Endodermal cell (in vitro differentiated cells): ENCODE measurements at regions not wholly inside any gene's neighbourhood (a gene's known extent, or its start where the extent isn't known, plus 50 kb on each side); places are given as distances from the start of the nearest gene placed in this dataset.

Experiments used
- DNase-seq: peaks from one replicate; pipeline ENCODE4 v3.0.0-alpha.2; 2017
- H3K27ac ChIP-seq: 2 replicates; pipeline ENCODE4 v1.5.1; 2013; ENCODE audit warnings: mild to moderate bottlenecking, low read depth, low read length, moderate library complexity
- H3K27me3 ChIP-seq: 2 replicates; pipeline ENCODE4 v1.6.1; 2013; ENCODE audit warnings: mild to moderate bottlenecking, low read length, moderate library complexity; ENCODE audit not compliant: insufficient read depth, control insufficient read depth, poor library complexity, severe bottlenecking
- H3K36me3 ChIP-seq: 2 replicates; pipeline ENCODE4 v1.7.0; 2013; ENCODE audit warnings: mild to moderate bottlenecking, low read length, moderate library complexity; ENCODE audit not compliant: control insufficient read depth, insufficient read depth
- H3K4me1 ChIP-seq: one replicate; pipeline ENCODE4 v1.7.0; 2013; ENCODE audit warnings: low read length; ENCODE audit not compliant: control insufficient read depth, insufficient read depth
- H3K4me3 ChIP-seq: 2 replicates; pipeline ENCODE4 v1.5.1; 2013; ENCODE audit warnings: mild to moderate bottlenecking, low read length, moderate library complexity
- H3K9ac ChIP-seq: 2 replicates; pipeline ENCODE4 v1.6.1; 2013; ENCODE audit warnings: mild to moderate bottlenecking, low read length, moderate library complexity; ENCODE audit not compliant: poor library complexity, severe bottlenecking; ENCODE audit errors: extremely low read depth
- H3K9me3 ChIP-seq: 2 replicates; pipeline ENCODE4 v1.6.1; 2013; ENCODE audit warnings: mild to moderate bottlenecking, low read length, moderate library complexity; ENCODE audit not compliant: control insufficient read depth
- H3K27ac Mint-ChIP-seq: 2 replicates; pipeline ENCODE4 v1.8.0; 2020; ENCODE audit warnings: mixed read lengths
- H3K27me3 Mint-ChIP-seq: 2 replicates; pipeline ENCODE4 v1.8.0; 2021; ENCODE audit warnings: mild to moderate bottlenecking, mixed read lengths; ENCODE audit not compliant: insufficient read depth
- H3K36me3 Mint-ChIP-seq: 2 replicates; pipeline ENCODE4 v1.8.0; 2020; ENCODE audit warnings: low read depth, mixed read lengths
- H3K4me1 Mint-ChIP-seq: 2 replicates; pipeline ENCODE4 v1.8.0; 2020; ENCODE audit warnings: mixed read lengths
- H3K4me3 Mint-ChIP-seq: 2 replicates; pipeline ENCODE4 v1.8.0; 2020; ENCODE audit warnings: mild to moderate bottlenecking, moderate library complexity, mixed read lengths
- H3K9me3 Mint-ChIP-seq: 2 replicates; pipeline ENCODE4 v1.8.0; 2020; ENCODE audit warnings: mild to moderate bottlenecking, mixed read lengths
- CTCF ChIP-seq: fragments of 200-600 bp; sonication (generic); conservative IDR thresholded peaks from 2 replicates; pipeline ENCODE4 v1.5.0; 2021; ENCODE audit warnings: antibody characterized with exemption, mild to moderate bottlenecking
- WGBS, 2 experiments: methylation state at CpG; one replicate each; pipeline versions ENCODE4 v1.1.5 to v1.1.7; 2013; ENCODE audit warnings: missing lambda C conversion rate in 2 of 2, mixed read lengths in 1 of 2; ENCODE audit not compliant: insufficient coverage in 1 of 2, insufficient read length in 1 of 2; 5-methylcytosine and 5-hydroxymethylcytosine counted together

GRCh38 chr6:14863902-14864850 is 381.7 kb upstream of the JARID2 start:
- Histone ChIP-seq H3K9ac (no peak overlapping the region), H3K27me3 (no peaks in the 10 kb centered on the region), H3K27ac (no peak overlapping the region), H3K9me3 (no peaks in the 10 kb centered on the region), H3K36me3 (no peaks in the 10 kb centered on the region), H3K4me3 (no peak overlapping the region), H3K4me1 (no peaks in the 10 kb centered on the region)
- WGBS, 2 experiments: 69 to 77% methylated on average over 12 to 14 of the region's 14 CpGs
- H3K4me3 Mint-ChIP-seq: no peak overlapping the region
- H3K27ac Mint-ChIP-seq: peak overlapping the region; percentile 73
- no peaks in the 10 kb centered on the region for H3K9me3 Mint-ChIP-seq
- H3K36me3 Mint-ChIP-seq: no peaks in the 10 kb centered on the region
- no peaks in the 10 kb centered on the region for H3K27me3 Mint-ChIP-seq
- peak; percentile 63 for TF ChIP-seq CTCF
- peaks cover 27% of the 10 kb centered on the region for H3K4me1 Mint-ChIP-seq
- DNase-seq: no peak

GRCh38 chr6:14865531-14866100 is 380.3 kb upstream of the JARID2 start:
- no peak overlapping the region for H3K4me3 ChIP-seq
- Mint-ChIP-seq H3K27ac (no peak overlapping the region), H3K9me3 (no peaks in the 10 kb centered on the region), H3K4me1 (peaks cover 36% of the 10 kb centered on the region), H3K27me3 (no peaks in the 10 kb centered on the region), H3K36me3 (no peaks in the 10 kb centered on the region), H3K4me3 (no peak overlapping the region)
- H3K27me3 ChIP-seq: no peaks in the 10 kb centered on the region
- TF ChIP-seq CTCF: no peak
- no peak overlapping the region for H3K9ac ChIP-seq
- H3K4me1 ChIP-seq: no peaks in the 10 kb centered on the region
- no peak overlapping the region for H3K27ac ChIP-seq
- H3K36me3 ChIP-seq: no peaks in the 10 kb centered on the region
- 88 to 100% methylated on average over 1 to 5 of the region's 5 CpGs for WGBS, 2 experiments
- DNase-seq: no peak
- no peaks in the 10 kb centered on the region for H3K9me3 ChIP-seq

GRCh38 chr6:14867802-14868201 is 378.1 kb upstream of the JARID2 start:
- Mint-ChIP-seq H3K4me3 (no peak overlapping the region), H3K9me3 (no peaks in the 10 kb centered on the region), H3K27me3 (no peaks in the 10 kb centered on the region), H3K36me3 (no peaks in the 10 kb centered on the region), H3K27ac (no peak overlapping the region), H3K4me1 (peaks cover 31% of the 10 kb centered on the region)
- no peaks in the 10 kb centered on the region for H3K36me3 ChIP-seq
- no peak for TF ChIP-seq CTCF
- no peak overlapping the region for H3K4me3 ChIP-seq
- H3K27me3 ChIP-seq: no peaks in the 10 kb centered on the region
- 95% methylated on average over 1 of the region's 1 CpG; no CpG with 5 or more reads in 1 of the 2 experiments for WGBS, 2 experiments
- H3K27ac ChIP-seq: no peak overlapping the region
- no peaks in the 10 kb centered on the region for H3K9me3 ChIP-seq
- no peaks in the 10 kb centered on the region for H3K4me1 ChIP-seq
- no peak overlapping the region for H3K9ac ChIP-seq
- no peak for DNase-seq
